ENCODE measurements at regions not wholly inside any gene's neighbourhood (a gene's known extent, or its start where the extent isn't known, plus 50 kb on each side); places are given as distances from the start of the nearest gene placed in this dataset.

DNA sequence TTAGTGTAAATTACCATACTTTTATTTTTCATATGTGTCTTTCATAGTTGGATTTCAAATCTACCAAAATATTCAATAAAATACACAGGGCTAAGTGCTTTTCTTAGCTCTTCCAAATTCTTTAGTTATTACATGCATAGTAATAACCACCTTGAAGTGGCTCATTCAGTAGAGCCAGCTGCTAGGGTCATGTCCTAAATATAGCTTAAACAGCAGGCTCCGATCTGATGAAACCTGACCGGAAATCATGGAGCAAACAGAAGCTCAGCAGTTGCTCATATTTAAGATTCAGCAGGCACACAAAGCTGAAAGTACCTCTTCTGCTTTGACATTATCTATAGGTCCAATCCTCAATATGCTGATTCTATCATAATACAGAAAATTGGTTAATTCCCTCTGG, 1470.4 kb downstream of the ADGRL3 start:
- TF ChIP-seq, protein P1, sequence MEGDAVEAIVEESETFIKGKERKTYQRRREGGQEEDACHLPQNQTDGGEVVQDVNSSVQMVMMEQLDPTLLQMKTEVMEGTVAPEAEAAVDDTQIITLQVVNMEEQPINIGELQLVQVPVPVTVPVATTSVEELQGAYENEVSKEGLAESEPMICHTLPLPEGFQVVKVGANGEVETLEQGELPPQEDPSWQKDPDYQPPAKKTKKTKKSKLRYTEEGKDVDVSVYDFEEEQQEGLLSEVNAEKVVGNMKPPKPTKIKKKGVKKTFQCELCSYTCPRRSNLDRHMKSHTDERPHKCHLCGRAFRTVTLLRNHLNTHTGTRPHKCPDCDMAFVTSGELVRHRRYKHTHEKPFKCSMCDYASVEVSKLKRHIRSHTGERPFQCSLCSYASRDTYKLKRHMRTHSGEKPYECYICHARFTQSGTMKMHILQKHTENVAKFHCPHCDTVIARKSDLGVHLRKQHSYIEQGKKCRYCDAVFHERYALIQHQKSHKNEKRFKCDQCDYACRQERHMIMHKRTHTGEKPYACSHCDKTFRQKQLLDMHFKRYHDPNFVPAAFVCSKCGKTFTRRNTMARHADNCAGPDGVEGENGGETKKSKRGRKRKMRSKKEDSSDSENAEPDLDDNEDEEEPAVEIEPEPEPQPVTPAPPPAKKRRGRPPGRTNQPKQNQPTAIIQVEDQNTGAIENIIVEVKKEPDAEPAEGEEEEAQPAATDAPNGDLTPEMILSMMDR (IDR thresholded peaks at IDR 0.05), result no peak
- no peak for TF ChIP-seq REST (IDR thresholded peaks at IDR 0.05; ENCODE audit: insufficient read depth in 1 of 2, low read depth in 2 of 2, low read length in 1 of 2)
- no peak for TF ChIP-seq POLR2AphosphoS5 (IDR thresholded peaks at IDR 0.05; ENCODE audit: low read depth, low read length)
- TF ChIP-seq SIN3A (IDR thresholded peaks at IDR 0.05; ENCODE audit: borderline replicate concordance, insufficient read depth, low read depth, low read length), result no peak

Data from Panc1 (cell line).